ENCODE measurements at regions not wholly inside any gene's neighbourhood (a gene's known extent, or its start where the extent isn't known, plus 50 kb on each side); places are given as distances from the start of the nearest gene placed in this dataset.

DNA sequence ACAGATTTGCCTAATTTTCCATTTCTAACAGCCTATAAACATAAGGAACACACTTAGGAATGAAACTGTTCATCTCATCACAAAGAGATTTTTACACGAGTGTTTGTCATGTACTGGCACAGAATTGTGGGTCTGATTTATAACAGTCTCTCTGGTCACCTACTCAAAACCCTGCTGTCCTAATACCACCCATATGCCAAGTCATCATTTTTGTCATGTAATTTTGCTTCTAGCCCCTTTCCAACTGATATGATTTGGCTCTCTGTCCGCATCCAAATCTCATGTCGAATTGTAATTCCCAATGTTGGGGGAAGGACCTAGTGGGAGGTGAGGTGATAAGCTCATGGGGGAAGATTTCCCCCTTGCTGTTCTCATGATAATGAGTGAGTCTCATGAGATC is 284.1 kb upstream of the SLITRK2 start:
- Histone ChIP-seq H3K4me3 (ENCODE audit: low read length, poor library complexity, severe bottlenecking) (no peak overlapping the region), H3K9me2 (replicated peaks; ENCODE audit: low read depth, low read length) (no peaks in the 10 kb centered on the region), H3K79me2 (ENCODE audit: insufficient read depth, low read length) (no peaks in the 10 kb centered on the region), H3F3A (ENCODE audit: low read depth) (no peaks in the 10 kb centered on the region), H3K4me2 (ENCODE audit: low read depth, low read length, poor library complexity, severe bottlenecking) (no peak overlapping the region), H2AFZ (ENCODE audit: low read length) (no peak overlapping the region), H3K36me3 (ENCODE audit: insufficient read depth, low read length) (no peaks in the 10 kb centered on the region), H3K4me1 (ENCODE audit: insufficient read depth, low read length, poor library complexity, severe bottlenecking) (no peaks in the 10 kb centered on the region), H3K27me3 (ENCODE audit: insufficient read depth, low read length, poor library complexity, severe bottlenecking) (no peaks in the 10 kb centered on the region), H3K9me3 (ENCODE audit: insufficient read depth, low read depth, low read length) (no peaks in the 10 kb centered on the region), H3K9ac (ENCODE audit: low read depth, low read length, poor library complexity, severe bottlenecking) (no peak overlapping the region), H4K20me1 (ENCODE audit: insufficient read depth, low read length, poor library complexity, severe bottlenecking) (no peaks in the 10 kb centered on the region)
- TF ChIP-seq, protein P1, sequence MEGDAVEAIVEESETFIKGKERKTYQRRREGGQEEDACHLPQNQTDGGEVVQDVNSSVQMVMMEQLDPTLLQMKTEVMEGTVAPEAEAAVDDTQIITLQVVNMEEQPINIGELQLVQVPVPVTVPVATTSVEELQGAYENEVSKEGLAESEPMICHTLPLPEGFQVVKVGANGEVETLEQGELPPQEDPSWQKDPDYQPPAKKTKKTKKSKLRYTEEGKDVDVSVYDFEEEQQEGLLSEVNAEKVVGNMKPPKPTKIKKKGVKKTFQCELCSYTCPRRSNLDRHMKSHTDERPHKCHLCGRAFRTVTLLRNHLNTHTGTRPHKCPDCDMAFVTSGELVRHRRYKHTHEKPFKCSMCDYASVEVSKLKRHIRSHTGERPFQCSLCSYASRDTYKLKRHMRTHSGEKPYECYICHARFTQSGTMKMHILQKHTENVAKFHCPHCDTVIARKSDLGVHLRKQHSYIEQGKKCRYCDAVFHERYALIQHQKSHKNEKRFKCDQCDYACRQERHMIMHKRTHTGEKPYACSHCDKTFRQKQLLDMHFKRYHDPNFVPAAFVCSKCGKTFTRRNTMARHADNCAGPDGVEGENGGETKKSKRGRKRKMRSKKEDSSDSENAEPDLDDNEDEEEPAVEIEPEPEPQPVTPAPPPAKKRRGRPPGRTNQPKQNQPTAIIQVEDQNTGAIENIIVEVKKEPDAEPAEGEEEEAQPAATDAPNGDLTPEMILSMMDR (conservative IDR thresholded peaks at IDR 0.05; ENCODE audit: low read length) = no peak

DNA sequence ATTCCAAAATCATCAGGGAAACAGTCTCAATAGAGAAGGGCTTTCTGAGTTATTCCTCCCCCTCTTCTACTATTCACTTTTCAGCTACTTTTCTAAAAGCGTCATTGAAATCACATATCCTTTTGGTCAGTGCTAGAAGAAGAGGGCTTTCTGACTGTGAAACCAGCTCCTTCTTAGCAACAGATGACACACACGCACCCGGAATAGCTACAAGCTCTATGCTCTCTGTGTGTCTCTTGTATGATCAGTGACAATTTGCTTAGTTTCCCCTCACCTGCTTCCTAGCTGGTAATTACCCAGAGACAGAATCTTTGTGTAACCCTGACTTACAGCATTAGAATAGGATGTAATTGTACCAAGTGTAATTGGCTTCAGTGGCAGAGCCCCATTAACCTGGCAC is 268.1 kb upstream of the SLITRK2 start:
- no peak overlapping the region for H3K4me2 ChIP-seq (ENCODE audit: low read depth, low read length, poor library complexity, severe bottlenecking)
- H3K9me2 ChIP-seq (replicated peaks; ENCODE audit: low read depth, low read length) = no peaks in the 10 kb centered on the region
- H3K79me2 ChIP-seq (ENCODE audit: insufficient read depth, low read length) = no peaks in the 10 kb centered on the region
- TF ChIP-seq, protein P1 (conservative IDR thresholded peaks at IDR 0.05; ENCODE audit: low read length) = no peak
- TF ChIP-seq EZH2phosphoT487 (IDR thresholded peaks at IDR 0.05; ENCODE audit: borderline replicate concordance) = no peak
- H3K36me3 ChIP-seq (ENCODE audit: insufficient read depth, low read length) = no peaks in the 10 kb centered on the region
- H3K27me3 ChIP-seq (ENCODE audit: insufficient read depth, low read length, poor library complexity, severe bottlenecking) = no peaks in the 10 kb centered on the region
- no peaks in the 10 kb centered on the region for H3K9me3 ChIP-seq (ENCODE audit: insufficient read depth, low read depth, low read length)
- H3F3A ChIP-seq (ENCODE audit: low read depth) = no peaks in the 10 kb centered on the region
- no peak overlapping the region for H3K9ac ChIP-seq (ENCODE audit: low read depth, low read length, poor library complexity, severe bottlenecking)
- H2AFZ ChIP-seq (ENCODE audit: low read length) = no peak overlapping the region
- H3K4me3 ChIP-seq (ENCODE audit: low read length, poor library complexity, severe bottlenecking) = no peak overlapping the region
- H4K20me1 ChIP-seq (ENCODE audit: insufficient read depth, low read length, poor library complexity, severe bottlenecking) = no peaks in the 10 kb centered on the region
- H3K4me1 ChIP-seq (ENCODE audit: insufficient read depth, low read length, poor library complexity, severe bottlenecking) = no peaks in the 10 kb centered on the region

DNA sequence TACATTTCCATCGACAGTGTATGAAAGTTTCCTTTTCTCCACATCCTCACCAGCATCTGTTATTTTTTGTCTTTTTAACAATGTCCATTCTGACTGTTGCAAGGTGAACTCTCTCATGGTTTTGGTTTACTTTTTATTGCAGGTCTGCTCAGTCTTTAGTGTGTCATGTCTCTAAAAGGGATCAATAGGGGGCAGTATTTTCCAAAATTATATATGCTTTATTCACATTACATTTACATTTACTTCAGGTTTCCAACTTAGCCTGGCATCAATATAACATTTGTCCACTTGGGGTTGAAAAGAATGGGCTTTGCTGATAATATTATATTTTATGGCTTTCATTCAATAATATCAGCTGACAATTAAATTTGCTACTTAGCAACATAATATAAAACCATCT is 265.0 kb upstream of the SLITRK2 start:
- TF ChIP-seq, protein P1 (conservative IDR thresholded peaks at IDR 0.05; ENCODE audit: low read length) = no peak
- TF ChIP-seq EZH2phosphoT487 (IDR thresholded peaks at IDR 0.05; ENCODE audit: borderline replicate concordance) = no peak
- no peaks in the 10 kb centered on the region for H3K36me3 ChIP-seq (ENCODE audit: insufficient read depth, low read length)

More for the DNA sequence above, 265.0 kb upstream of the SLITRK2 start:
- H3K4me2 ChIP-seq (ENCODE audit: low read depth, low read length, poor library complexity, severe bottlenecking) = no peak overlapping the region
- no peak overlapping the region for H2AFZ ChIP-seq (ENCODE audit: low read length)
- H3K4me3 ChIP-seq (ENCODE audit: low read length, poor library complexity, severe bottlenecking) = no peak overlapping the region
- no peaks in the 10 kb centered on the region for H3K9me3 ChIP-seq (ENCODE audit: insufficient read depth, low read depth, low read length)
- no peaks in the 10 kb centered on the region for H3K79me2 ChIP-seq (ENCODE audit: insufficient read depth, low read length)
- no peak overlapping the region for H3K9ac ChIP-seq (ENCODE audit: low read depth, low read length, poor library complexity, severe bottlenecking)
- no peaks in the 10 kb centered on the region for H3F3A ChIP-seq (ENCODE audit: low read depth)
- no peaks in the 10 kb centered on the region for H4K20me1 ChIP-seq (ENCODE audit: insufficient read depth, low read length, poor library complexity, severe bottlenecking)
- no peaks in the 10 kb centered on the region for H3K27me3 ChIP-seq (ENCODE audit: insufficient read depth, low read length, poor library complexity, severe bottlenecking)
- H3K4me1 ChIP-seq (ENCODE audit: insufficient read depth, low read length, poor library complexity, severe bottlenecking) = no peaks in the 10 kb centered on the region
- no peaks in the 10 kb centered on the region for H3K9me2 ChIP-seq (replicated peaks; ENCODE audit: low read depth, low read length)
